WI38 (cell line): ENCODE measurements at regions not wholly inside any gene's neighbourhood (a gene's known extent, or its start where the extent isn't known, plus 50 kb on each side); places are given as distances from the start of the nearest gene placed in this dataset.

Source experiments
- H3K4me3 ChIP-seq: 2 replicates; pipeline ENCODE4 v1.5.1; 2011; ENCODE audit warnings: low read depth, mild to moderate bottlenecking, control low read depth, low read length
- TF ChIP-seq, protein P1 (sequence below): IDR thresholded peaks from 2 replicates; pipeline ENCODE4 v1.5.1; 2012; ENCODE audit warnings: low read depth, mild to moderate bottlenecking, control low read depth, low read length

DNA sequence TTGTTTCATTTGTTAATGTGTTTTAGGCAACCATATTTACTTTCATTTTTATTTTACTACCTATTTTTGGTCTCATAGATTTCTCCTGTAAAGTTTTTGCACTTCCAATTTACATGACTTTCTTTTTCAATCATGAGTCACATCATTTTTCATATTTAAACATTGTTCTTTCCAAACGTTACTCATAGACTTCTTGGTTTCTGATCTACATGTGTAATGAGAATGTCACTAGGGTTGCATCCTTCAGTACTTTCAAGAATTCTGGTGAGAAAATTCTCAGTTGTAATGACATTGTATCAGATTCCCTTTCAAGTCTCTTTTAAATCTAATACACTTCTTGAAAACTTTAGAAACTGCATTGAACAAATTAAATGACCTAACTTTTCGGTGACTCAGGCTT lies 991.7 kb downstream of the EFNB2 start:
- H3K4me3 ChIP-seq = no peak overlapping the region
- TF ChIP-seq, protein P1, sequence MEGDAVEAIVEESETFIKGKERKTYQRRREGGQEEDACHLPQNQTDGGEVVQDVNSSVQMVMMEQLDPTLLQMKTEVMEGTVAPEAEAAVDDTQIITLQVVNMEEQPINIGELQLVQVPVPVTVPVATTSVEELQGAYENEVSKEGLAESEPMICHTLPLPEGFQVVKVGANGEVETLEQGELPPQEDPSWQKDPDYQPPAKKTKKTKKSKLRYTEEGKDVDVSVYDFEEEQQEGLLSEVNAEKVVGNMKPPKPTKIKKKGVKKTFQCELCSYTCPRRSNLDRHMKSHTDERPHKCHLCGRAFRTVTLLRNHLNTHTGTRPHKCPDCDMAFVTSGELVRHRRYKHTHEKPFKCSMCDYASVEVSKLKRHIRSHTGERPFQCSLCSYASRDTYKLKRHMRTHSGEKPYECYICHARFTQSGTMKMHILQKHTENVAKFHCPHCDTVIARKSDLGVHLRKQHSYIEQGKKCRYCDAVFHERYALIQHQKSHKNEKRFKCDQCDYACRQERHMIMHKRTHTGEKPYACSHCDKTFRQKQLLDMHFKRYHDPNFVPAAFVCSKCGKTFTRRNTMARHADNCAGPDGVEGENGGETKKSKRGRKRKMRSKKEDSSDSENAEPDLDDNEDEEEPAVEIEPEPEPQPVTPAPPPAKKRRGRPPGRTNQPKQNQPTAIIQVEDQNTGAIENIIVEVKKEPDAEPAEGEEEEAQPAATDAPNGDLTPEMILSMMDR = no peak

DNA sequence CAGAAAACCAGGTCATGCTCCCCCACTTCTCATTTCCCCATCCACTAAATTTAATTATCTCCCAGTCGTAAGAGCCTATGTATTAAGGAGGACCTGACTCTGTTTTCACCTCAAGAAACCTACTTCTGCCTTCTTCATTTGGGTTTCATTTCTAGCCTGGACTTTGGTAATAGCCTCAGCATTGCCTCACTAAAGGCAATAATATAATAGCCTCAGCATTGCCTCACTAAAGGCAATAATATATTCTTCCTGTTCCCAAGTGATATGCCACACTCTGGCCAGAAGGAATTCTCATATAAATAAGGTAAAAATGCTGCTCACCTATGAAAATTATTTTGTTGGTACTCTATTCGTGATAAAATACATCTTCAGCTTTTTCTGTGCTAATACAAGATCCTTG lies 993.9 kb downstream of the EFNB2 start:
- TF ChIP-seq, protein P1 = no peak
- H3K4me3 ChIP-seq = no peak overlapping the region

DNA sequence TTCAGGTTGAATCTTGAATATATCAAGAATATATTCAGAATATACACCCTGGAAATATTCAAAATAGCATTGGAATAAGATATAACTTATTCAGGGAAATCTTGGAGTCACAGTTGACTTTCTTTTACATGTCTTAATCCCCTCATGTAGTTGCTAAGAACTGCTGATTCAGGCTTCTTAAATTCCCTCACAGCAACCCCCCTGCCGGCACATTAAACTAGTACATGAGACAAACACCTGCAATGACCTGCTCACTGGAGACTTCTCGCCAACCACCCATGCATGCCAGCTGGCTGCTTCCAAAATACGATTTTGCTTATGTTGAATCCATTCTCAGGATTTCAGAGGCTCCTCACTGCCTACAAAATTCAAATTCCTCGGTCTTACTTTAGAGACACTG lies 997.1 kb downstream of the EFNB2 start:
- H3K4me3 ChIP-seq = no peak overlapping the region
- TF ChIP-seq, protein P1 = no peak

DNA sequence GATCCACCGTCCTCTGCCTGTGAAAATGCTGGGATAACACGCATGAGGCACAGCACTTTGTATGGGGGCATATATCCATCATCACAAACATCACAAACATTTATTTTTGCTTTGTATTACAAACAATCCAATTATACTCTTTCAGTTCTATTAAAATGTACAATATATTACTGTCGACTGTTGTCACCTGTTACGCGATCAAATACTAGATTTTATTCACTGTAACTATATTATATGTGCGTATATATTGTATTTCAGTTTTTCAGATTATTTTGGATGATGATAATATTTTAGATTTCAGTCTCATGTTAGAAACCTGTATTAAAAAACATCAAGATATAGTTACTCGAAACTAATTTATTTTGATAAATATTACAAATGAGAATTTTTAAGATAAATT lies 998.3 kb downstream of the EFNB2 start:
- no peak overlapping the region for H3K4me3 ChIP-seq
- TF ChIP-seq, protein P1 = no peak

DNA sequence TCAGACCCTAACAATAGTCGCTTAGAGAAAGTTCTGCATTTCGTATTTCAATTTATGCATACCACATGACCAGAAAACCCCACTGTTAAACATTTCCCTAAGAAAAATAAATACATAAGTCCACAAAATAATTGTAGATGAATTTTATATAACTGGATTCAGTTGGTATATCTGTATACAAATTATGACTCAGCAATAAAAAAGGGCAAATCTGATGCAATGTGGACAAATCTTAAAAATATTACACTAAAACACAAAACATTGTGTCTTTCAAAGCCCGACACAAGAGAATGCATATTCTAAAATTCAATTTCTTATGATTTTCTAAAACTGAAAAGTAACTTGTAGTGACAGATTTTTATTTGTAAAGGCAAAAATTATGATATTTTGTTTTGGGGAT lies 1005.0 kb downstream of the EFNB2 start:
- no peak overlapping the region for H3K4me3 ChIP-seq
- TF ChIP-seq, protein P1 = no peak

DNA sequence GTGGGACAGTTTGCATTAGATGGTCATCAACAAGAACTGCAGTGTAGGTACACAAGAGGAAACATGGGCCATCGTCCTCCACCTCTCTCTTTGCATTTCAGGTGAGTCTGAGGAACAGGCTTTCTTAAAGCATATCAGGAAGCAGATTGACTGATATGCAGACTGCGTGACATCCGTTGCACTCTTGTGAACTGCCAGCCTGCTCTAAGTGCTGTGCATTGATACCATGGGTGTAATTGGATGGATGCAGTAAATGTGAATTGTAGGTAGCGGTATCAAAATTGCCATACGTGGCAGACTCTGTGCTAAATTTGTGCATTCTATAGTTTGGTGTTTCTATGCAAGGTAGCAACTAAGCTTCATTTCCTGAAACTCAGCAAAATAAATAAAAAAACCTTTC lies 1008.3 kb downstream of the EFNB2 start:
- TF ChIP-seq, protein P1 = no peak
- no peak overlapping the region for H3K4me3 ChIP-seq

DNA sequence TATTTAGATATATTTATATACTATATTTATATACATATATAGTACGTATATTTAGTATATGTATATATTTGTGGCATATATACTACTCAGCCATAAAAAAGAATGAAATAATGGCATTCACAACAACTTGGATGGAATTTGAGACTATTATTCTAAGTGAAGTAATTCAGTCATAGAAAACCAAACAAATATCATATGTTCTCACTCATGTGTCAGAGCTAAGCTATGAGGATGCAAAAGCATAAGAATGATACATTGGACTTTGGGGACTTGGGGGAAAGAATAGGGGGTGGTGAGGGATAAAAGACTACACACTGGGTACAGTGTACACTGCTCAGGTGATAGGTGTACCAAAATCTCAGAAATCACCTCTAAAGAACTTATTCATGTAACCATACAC lies 1015.7 kb downstream of the EFNB2 start:
- H3K4me3 ChIP-seq = no peak overlapping the region
- TF ChIP-seq, protein P1 = no peak

DNA sequence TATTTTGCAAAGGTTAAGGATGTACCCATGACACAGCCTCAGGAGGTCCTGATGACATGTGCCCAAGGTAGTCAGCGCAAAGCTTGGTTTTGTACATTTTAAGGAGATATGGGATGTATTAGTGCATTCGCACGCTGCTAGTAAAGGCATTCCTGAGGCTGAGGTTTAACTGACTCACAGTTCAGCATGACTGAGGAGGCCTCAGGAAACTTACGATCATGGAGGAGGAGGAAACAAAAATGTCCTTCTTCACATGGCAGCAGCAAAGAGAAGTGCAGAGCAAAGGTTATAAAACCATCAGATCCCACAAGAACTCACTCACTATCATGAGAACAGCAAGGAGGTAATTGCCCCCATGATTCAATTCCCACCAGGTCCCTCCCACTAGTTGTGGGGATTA lies 1017.4 kb downstream of the EFNB2 start:
- TF ChIP-seq, protein P1 = no peak

More for the DNA sequence above, 1017.4 kb downstream of the EFNB2 start:
- H3K4me3 ChIP-seq = no peak overlapping the region
